ENCODE measurements at regions not wholly inside any gene's neighbourhood (a gene's known extent, or its start where the extent isn't known, plus 50 kb on each side); places are given as distances from the start of the nearest gene placed in this dataset.

DNA sequence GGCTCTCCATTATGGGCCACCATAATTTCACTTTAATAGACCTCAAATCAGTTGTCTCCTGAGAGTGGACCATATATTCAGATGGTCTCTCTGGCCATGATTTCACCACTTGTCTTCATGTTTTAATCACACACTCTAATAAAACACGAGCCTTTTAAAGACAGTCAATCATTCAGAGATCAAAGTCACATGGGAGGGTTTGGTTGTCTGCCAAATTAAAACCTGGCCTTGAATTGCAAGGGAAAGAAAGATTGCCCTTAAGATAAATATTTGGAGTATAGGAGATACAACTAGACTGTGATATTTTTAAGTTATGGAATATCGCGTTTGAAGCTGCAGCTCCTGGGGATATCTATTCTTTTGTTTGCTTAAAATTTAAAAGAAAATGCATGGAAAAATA is 377.8 kb upstream of the DDX18 start:
- TF ChIP-seq, protein P1, sequence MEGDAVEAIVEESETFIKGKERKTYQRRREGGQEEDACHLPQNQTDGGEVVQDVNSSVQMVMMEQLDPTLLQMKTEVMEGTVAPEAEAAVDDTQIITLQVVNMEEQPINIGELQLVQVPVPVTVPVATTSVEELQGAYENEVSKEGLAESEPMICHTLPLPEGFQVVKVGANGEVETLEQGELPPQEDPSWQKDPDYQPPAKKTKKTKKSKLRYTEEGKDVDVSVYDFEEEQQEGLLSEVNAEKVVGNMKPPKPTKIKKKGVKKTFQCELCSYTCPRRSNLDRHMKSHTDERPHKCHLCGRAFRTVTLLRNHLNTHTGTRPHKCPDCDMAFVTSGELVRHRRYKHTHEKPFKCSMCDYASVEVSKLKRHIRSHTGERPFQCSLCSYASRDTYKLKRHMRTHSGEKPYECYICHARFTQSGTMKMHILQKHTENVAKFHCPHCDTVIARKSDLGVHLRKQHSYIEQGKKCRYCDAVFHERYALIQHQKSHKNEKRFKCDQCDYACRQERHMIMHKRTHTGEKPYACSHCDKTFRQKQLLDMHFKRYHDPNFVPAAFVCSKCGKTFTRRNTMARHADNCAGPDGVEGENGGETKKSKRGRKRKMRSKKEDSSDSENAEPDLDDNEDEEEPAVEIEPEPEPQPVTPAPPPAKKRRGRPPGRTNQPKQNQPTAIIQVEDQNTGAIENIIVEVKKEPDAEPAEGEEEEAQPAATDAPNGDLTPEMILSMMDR (IDR thresholded peaks at IDR 0.05; ENCODE audit: low read depth, low read length) = no peak
- TF ChIP-seq EZH2phosphoT487 (IDR thresholded peaks at IDR 0.05; ENCODE audit: low read depth) = no peak

All from OCI-LY3 (cell line).